ENCODE measurements at regions not wholly inside any gene's neighbourhood (a gene's known extent, or its start where the extent isn't known, plus 50 kb on each side); places are given as distances from the start of the nearest gene placed in this dataset.

GRCh38 chr10:120982507-120982906 lies 131.3 kb downstream of the WDR11 start:
- no peak for DNase-seq (ENCODE audit: extremely low read depth, low read depth)

- DNase-seq (ENCODE audit: extremely low read depth, low read depth) = no peak
Observed at GRCh38 chr10:120983721-120984120, 132.6 kb downstream of the WDR11 start.

GRCh38 chr10:120984221-120984620 lies 133.1 kb downstream of the WDR11 start:
- DNase-seq (ENCODE audit: extremely low read depth, low read depth) = no peak

- no peak for DNase-seq (ENCODE audit: extremely low read depth, low read depth)
Observed at GRCh38 chr10:120987359-120987758, 136.2 kb downstream of the WDR11 start.

GRCh38 chr10:120988751-120989150 lies 137.6 kb downstream of the WDR11 start:
- DNase-seq (ENCODE audit: extremely low read depth, low read depth) = no peak

GRCh38 chr10:120989279-120989678 lies 138.1 kb downstream of the WDR11 start:
- no peak for DNase-seq (ENCODE audit: extremely low read depth, low read depth)

- DNase-seq (ENCODE audit: extremely low read depth, low read depth) = no peak
Observed at GRCh38 chr10:120989996-120990598, 138.9 kb downstream of the WDR11 start.

GRCh38 chr10:120990831-120991230 lies 139.7 kb downstream of the WDR11 start:
- DNase-seq (ENCODE audit: extremely low read depth, low read depth) = no peak

GRCh38 chr10:120993089-120993488 lies 141.9 kb downstream of the WDR11 start:
- no peak for DNase-seq (ENCODE audit: extremely low read depth, low read depth)

GRCh38 chr10:120995768-120996167 lies 144.6 kb downstream of the WDR11 start:
- no peak for DNase-seq (ENCODE audit: extremely low read depth, low read depth)

GRCh38 chr10:120996456-120997034 lies 145.4 kb downstream of the WDR11 start:
- DNase-seq (ENCODE audit: extremely low read depth, low read depth) = no peak

- no peak for DNase-seq (ENCODE audit: extremely low read depth, low read depth)
Observed at GRCh38 chr10:120997313-120997712, 146.2 kb downstream of the WDR11 start.

- DNase-seq (ENCODE audit: extremely low read depth, low read depth) = no peak
Observed at GRCh38 chr10:120997756-120998155, 146.6 kb downstream of the WDR11 start.

- no peak for DNase-seq (ENCODE audit: extremely low read depth, low read depth)
Observed at GRCh38 chr10:120998251-120998650, 147.1 kb downstream of the WDR11 start.

GRCh38 chr10:120998782-120999285 lies 147.7 kb downstream of the WDR11 start:
- DNase-seq (ENCODE audit: extremely low read depth, low read depth) = no peak

GRCh38 chr10:120999868-121000267 lies 148.7 kb downstream of the WDR11 start:
- no peak for DNase-seq (ENCODE audit: extremely low read depth, low read depth)

GRCh38 chr10:121002586-121003205 lies 151.5 kb downstream of the WDR11 start:
- no peak for DNase-seq (ENCODE audit: extremely low read depth, low read depth)

- DNase-seq (ENCODE audit: extremely low read depth, low read depth) = no peak
Observed at GRCh38 chr10:121005948-121006587, 154.9 kb downstream of the WDR11 start.

GRCh38 chr10:121007264-121007663 lies 156.1 kb downstream of the WDR11 start:
- no peak for DNase-seq (ENCODE audit: extremely low read depth, low read depth)

- no peak for DNase-seq (ENCODE audit: extremely low read depth, low read depth)
Observed at GRCh38 chr10:121015916-121016315, 164.8 kb downstream of the WDR11 start.

GRCh38 chr10:121024905-121025584 lies 173.9 kb downstream of the WDR11 start:
- DNase-seq (ENCODE audit: extremely low read depth, low read depth) = no peak
